HT1080 (cell line): ENCODE measurements at regions not wholly inside any gene's neighbourhood (a gene's known extent, or its start where the extent isn't known, plus 50 kb on each side); places are given as distances from the start of the nearest gene placed in this dataset.

Experiments used
- DNase-seq: peaks from one replicate; pipeline ENCODE4 v3.0.0-alpha.2; 2015; ENCODE audit warnings: low read depth

GRCh38 chr14:87113286-87113685 lies 879.7 kb downstream of the GALC start:
- no peak for DNase-seq

DNA sequence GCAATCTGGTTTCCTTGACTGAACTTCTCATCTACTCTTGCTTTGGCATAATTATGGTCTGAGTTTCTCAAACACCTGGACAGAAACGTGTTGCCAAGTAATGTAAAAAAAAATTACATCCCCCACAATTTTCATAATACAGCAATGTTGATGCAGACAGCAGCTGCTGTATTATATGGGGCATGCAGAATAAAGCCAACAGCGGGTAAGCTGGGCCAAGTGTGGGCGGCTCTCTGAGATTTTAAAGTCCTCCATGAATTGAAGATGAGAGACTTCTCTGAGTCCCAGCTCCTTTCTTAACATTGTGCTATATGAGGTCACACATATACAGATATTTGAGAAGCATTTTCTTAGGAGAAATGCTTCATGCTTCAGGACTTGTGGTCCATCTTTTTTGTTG lies 881.2 kb downstream of the GALC start:
- no peak for DNase-seq

DNA sequence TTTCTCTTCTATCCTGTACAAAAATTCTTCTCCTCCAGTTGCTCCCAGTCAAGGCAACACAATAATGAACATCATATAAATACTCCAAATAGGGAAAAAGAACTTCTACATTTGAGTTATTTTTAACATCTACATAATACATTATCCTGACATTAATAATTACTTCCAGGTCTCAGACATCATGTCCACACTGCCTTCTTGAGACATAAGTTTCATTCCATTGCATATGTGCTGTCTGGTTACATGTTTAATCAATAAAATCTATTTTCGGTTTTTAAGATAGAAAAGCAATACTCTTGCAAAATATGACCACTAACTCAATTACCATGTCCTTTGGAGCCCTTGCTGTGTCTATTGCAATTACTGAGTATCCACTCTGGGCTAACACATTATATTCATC lies 881.9 kb downstream of the GALC start:
- DNase-seq: no peak

- no peak for DNase-seq
Observed at GRCh38 chr14:87109271-87109670, 883.7 kb downstream of the GALC start.

- peak; percentile 82 for DNase-seq
Observed at GRCh38 chr14:87108726-87109125, 884.3 kb downstream of the GALC start.

- DNase-seq: peak; percentile 54
Observed at GRCh38 chr14:87102811-87103378, 890.1 kb downstream of the GALC start.

GRCh38 chr14:87097015-87097414 lies 896.0 kb downstream of the GALC start:
- DNase-seq: peak; percentile 44

DNA sequence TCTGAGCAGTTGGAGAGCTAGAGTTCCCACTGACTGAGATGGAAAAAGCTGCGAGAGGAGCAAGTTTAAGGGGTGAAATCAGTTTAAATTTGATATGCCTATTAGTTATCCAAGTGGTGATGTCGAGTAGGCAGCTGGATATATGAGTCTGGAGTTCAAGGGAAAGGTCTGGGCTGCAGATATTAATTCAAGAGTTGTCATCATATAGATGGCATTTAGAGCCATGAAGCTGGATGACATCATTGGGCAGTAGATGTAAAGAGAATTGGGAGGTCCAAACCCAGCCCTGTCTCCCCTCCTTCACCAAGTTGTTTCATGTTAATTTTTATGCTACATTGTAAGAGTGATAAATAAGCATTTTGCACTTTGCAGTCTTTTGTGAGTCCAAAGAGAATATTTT lies 898.1 kb downstream of the GALC start:
- no peak for DNase-seq

DNA sequence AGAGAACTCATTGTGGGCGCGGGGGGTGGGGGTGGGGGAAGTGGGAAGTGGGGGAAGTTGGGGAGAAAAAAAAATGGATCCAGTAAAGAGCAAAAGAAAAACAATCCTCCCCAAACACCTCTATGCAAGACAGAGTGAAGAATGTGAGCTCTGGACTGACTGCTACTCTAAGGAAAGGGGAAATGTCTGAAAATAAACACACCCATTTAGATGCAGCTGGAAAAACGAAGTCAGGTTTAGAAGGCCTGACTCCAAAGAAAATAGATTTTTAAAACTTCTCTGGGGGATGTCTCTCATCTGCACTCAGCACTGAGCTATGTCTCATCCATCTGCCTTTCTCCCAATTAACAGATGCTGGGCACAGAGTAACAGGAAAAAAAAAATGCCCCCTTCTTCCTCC lies 904.4 kb downstream of the GALC start:
- DNase-seq: no peak

DNA sequence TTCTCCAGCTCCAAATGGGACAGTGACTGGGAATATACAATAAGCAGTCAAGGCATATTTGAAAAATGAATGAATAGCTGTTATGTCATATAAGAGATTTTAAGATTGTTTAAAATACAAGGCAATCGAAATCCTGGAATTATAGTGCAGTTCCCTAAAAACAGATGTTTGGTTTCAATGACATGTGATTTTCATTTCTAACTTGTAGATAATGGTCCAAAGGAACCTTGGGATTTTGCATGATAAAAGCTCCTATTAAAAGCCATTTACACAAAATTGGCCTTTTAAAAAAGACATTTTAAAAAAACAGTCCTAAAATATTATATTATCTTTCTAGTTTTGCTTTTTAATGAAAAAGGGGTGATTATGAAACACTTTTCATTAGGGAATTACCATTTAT lies 905.1 kb downstream of the GALC start:
- no peak for DNase-seq

- DNase-seq: no peak
Observed at GRCh38 chr14:87084908-87085307, 908.1 kb downstream of the GALC start.

DNA sequence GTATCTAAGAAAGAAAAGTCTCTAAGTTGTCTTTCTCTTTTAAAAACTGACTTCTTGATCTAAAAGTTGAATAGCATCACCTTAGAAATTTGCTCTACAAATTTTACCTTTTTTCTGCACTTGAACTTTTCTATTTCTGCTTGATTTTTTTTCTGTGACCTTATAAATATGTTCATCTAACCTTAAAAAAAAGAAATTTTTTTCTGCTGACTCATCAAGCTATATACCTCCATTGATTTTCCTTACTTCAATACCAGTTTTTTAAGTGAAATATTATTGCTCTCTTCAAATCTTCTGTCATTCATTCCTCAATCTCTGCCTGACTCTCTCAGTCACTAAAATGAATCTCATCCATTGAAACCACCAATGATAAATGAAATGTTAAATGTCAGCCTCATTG lies 910.1 kb downstream of the GALC start:
- no peak for DNase-seq

- DNase-seq: no peak
Observed at GRCh38 chr14:87081004-87081403, 912.0 kb downstream of the GALC start.

DNA sequence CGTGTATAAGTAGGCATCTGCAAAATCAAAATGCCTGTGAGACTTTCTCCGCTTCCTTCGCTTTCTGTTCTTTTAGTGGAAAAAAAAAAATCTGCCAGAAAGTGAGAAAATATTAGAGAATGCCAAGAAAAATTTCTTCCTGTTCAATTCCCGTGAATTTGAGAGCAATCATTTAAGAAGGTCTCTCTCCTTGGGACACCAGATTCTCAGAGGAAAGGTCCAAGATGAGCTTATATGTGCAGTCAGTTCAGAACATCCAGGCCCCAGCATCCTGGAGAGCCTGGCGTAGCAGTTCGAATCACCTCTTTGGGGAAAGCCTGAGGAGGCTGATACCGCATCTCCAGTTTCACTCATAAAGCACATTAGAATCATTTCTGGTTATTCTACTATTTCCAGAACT lies 912.8 kb downstream of the GALC start:
- no peak for DNase-seq

GRCh38 chr14:87079416-87079815 lies 913.6 kb downstream of the GALC start:
- no peak for DNase-seq

- no peak for DNase-seq
Observed at GRCh38 chr14:87076922-87077321, 916.1 kb downstream of the GALC start.

- DNase-seq: no peak
Observed at GRCh38 chr14:87076146-87076545, 916.8 kb downstream of the GALC start.

DNA sequence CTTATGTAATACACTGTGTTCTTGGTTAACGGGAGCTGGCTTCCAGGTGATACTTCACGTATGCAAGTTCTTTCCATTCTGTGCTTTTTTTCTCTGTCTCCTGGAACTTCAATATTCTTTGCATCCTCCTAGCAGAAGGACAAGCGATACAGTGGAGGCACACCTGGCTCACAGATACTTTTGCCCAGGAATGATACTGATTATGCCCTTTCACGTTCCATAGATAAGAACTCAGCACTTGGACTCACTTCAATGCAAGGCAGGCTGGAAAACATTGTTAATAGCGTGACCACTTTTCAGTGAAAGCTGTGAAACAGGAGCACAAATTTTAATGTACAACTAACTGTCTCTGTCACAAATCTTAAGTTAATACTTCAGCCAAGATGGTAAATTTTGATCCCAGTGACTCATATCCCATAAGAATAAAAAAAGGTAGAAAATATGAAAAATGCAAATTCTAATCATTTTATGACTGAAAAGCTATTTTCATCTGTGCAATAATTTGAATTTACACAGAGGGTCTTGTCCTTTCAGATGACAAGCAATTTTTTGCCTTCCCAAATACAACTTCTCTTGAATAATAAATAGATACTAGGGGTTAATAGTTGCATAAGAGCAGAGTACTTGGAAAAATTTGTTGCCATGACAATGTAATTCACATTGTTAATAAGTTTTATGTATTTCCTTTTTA lies 919.0 kb downstream of the GALC start:
- DNase-seq: no peak

GRCh38 chr14:87067591-87067990 lies 925.4 kb downstream of the GALC start:
- peak; percentile 17 for DNase-seq

DNA sequence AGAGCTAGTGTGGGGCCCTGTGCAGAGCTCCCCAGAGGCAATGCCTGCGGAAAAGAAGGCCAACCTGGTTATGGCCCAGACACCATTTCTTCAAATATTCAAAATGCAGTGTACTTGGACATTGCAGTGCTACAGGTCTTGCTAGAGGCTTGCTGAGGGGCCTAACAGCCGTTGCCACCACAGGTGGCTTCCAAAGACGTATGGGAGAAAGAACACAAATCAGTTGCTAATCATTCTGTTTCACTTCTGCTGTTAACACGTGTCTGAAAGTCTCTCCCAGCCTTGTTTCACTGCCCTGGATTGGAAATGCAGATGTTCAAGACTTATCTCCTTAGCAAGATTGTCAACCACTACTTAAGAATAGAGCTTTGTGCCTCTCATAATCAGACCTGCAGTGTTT lies 925.9 kb downstream of the GALC start:
- DNase-seq: no peak

GRCh38 chr14:87066221-87066817 lies 926.7 kb downstream of the GALC start:
- no peak for DNase-seq

DNA sequence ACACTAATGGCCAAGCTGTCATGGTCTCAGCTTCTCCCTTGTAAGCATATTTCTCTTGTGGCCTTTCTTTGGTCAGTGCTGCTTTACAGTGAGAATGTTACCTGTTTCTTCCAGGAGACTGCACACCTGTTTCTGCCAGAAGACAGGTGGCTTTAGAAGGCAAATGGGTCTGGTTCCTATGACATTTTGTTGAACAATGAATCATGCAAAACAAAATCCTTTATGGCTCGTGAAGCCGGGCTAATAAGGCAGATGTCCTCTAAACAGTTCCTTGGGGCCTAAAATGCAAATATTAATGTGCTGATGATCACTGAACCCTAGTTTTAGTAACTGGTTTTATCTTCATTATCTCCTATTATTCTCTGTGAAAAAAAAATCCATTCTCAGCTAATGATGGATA lies 927.6 kb downstream of the GALC start:
- DNase-seq: no peak

GRCh38 chr14:87063181-87063580 lies 929.8 kb downstream of the GALC start:
- DNase-seq: no peak
